ENCODE measurements at regions not wholly inside any gene's neighbourhood (a gene's known extent, or its start where the extent isn't known, plus 50 kb on each side); places are given as distances from the start of the nearest gene placed in this dataset.

- TF ChIP-seq, protein P1, sequence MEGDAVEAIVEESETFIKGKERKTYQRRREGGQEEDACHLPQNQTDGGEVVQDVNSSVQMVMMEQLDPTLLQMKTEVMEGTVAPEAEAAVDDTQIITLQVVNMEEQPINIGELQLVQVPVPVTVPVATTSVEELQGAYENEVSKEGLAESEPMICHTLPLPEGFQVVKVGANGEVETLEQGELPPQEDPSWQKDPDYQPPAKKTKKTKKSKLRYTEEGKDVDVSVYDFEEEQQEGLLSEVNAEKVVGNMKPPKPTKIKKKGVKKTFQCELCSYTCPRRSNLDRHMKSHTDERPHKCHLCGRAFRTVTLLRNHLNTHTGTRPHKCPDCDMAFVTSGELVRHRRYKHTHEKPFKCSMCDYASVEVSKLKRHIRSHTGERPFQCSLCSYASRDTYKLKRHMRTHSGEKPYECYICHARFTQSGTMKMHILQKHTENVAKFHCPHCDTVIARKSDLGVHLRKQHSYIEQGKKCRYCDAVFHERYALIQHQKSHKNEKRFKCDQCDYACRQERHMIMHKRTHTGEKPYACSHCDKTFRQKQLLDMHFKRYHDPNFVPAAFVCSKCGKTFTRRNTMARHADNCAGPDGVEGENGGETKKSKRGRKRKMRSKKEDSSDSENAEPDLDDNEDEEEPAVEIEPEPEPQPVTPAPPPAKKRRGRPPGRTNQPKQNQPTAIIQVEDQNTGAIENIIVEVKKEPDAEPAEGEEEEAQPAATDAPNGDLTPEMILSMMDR (IDR thresholded peaks at IDR 0.05), result no peak
- no peak for TF ChIP-seq POLR2A (IDR thresholded peaks at IDR 0.05)
- TF ChIP-seq POLR2AphosphoS5 (IDR thresholded peaks at IDR 0.05; ENCODE audit: insufficient read depth in 1 of 2, low read depth in 1 of 2), result no peak
These were observed 89.1 kb upstream of the AGR3 start for GRCh38 chr7:16970732-16971482.

Data from vagina (tissue), 2 donors.